ENCODE measurements at regions not wholly inside any gene's neighbourhood (a gene's known extent, or its start where the extent isn't known, plus 50 kb on each side); places are given as distances from the start of the nearest gene placed in this dataset.

DNA sequence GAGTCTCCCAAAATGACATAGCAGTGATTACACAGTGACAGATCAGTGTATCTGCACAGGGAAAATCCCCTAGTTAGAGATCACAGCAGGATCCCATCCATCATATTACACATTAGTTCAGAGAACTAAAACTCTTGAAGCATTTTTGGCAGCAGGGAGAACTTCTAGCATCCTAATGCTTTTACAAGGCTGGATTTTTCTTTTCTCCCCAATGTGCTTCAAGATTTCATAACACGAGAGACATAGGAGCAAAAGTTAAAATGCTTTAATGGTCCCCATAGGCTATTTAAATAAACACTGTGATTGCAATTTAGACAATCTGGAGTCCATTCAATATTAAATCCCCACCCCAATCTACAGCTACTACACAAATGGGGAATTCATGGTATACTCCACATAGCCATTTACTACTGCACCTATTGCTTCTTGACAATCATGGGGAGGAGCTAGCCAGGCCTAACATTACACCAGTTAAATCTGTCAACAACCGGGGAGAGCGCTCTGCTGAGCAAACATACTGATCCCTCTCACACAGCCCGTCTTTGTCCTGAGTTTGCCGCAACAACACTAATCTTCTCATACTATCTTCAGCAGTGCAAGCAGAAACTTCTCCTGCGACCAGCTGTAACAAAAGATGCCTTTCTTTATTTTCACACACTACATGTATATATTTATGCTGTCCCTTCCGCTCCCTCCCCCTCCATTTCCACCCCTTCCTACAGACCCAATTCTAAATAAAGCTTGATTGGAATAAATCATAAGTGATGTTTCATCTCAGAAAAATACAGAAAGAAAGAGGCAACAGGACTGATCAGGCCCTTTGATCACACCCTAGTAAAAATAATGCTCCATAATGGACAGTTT lies 120.3 kb upstream of the SOX5 start:
- peak; percentile 88 for DNase-seq

DNA sequence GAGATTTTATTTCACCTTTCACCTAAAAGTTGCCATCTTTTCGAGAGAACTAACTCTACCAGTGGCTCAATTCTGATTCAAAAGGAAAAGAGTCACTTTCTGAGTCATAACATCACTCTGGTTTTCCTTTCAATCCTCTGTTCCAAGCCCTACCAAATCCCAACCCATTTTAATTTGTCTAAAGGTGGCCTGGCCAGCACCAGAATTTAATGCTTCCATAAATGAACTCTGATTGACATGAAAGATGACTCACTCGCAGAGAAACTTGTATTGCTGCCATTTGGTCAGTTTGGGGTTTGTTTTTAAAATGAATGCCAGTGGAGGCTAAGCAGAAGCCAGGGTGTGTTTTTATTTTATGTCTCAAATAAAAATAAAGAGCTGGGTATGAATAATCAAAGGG lies 117.4 kb upstream of the SOX5 start:
- no peak for DNase-seq

DNA sequence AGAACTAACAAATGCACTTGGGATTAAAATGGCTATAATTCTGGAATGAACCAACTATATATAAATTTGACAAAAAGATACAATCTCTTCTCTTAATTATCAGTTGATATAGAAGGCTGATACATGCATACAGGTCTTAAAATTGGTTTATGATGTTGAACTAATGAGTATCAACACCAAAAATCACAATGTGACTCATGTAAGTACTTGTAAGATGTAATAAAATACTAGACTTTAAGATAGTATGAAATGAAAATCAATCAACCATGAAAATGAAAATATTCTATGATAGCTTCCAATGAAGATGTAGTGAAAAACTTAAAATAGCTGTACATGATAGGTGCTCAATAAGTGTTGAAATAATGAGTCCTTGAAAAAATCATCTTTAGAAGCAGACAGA lies 116.6 kb upstream of the SOX5 start:
- DNase-seq = no peak

DNA sequence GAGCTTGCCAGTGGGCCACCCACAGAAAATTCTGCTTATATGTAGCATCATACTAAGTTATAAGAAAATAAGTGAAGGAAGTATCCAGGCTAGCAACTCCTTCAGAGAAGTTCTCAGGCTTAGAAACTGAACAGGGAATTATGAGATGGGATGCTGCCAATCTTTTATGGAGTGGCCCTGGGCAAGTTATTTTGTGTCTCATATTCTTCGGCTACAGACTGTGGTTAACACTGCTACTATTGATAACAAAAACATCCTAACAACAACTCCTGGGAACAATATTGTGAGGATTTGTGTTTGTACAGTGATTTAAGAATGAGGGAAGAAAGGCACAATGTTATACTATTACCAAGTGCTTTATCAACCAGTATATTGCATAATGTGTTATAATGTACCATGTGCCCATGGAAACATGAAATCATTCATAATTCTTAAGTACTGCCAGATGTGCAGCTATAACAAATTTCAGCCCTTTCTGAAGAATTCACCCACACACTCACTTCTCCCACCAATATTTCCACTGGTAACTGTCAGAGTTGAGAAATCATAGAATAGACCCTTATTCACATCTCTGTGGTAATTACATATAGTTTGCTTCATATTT lies 113.3 kb upstream of the SOX5 start:
- no peak for DNase-seq

DNA sequence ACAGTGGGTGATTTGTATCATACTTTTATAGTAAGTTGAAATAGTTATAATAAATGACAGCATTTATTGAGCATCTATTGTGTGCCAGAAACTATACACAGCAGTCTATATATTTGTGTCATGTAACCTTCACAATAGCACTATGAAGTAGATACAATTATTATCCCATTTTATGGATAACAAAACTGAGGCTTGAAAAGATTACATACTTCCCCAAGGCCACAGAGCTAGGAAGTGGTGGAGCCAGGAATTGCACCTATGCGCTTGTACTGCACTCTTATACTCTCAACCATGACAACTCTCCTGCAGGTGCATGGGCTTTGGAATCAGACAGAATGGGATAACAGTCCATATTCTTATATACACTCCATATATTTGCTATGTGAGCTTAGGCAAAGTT lies 110.6 kb upstream of the SOX5 start:
- no peak for DNase-seq

DNA sequence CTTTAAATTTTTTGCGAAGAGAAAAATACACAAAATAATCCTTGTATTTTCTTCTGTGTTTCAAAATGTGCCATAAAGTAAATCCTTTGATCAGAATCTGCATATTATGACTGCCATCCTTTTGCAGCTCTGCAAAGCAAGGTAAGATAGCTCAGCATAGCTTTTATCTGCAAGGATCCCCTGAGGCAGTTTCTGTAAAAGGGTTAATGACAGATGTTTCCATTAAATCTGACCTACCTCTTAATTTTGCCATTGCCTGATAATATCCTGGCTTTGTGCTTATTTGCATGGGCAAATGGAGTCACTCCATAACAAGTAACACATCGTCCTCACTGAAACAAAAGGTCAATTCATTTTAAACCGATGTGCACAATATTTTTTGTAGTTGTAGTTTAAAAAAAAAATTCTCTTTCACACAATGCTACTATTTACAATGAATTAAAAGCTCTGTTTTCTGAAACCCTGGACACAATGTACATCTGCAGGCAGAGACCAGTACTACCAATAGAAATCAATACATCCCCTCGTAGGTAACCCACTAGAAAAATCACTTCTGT lies 108.5 kb upstream of the SOX5 start:
- DNase-seq = peak; percentile 24

DNA sequence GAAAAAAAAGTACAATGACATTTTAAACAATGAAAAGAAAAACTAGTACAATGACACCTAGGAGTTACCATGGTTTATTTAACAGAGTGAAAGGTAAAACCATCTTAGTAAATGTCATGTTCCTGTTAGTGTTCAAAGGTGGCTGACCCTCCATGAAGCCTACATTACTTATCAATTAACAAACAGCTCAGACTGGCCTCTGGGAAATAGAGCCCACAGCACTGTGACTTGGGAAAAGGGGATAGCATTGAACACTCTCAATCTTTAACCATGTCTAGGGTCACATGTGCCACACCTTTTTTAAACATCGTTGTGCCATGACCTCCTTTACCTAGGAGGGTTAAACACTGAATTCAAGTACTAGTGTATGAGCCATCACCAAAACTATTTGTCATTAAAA lies 106.3 kb upstream of the SOX5 start:
- DNase-seq = no peak

DNA sequence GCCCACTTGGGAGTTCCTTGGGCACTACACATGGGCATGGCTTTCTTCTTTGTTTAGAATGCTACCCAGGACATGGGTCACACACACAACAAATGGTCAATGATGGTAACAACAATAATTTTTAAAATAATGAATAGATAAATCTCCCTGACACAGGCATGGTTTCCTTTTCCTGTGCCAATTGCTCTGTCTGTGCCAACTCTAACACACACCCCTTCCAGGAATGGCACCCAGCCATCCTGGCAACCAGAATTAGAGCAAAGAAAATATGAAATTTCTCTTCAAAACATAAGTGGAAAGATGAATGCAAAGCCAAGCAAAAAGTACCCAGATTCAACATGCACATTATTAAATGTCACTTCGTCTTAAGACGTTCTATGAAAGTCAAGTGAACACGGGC lies 104.9 kb upstream of the SOX5 start:
- DNase-seq = no peak

DNA sequence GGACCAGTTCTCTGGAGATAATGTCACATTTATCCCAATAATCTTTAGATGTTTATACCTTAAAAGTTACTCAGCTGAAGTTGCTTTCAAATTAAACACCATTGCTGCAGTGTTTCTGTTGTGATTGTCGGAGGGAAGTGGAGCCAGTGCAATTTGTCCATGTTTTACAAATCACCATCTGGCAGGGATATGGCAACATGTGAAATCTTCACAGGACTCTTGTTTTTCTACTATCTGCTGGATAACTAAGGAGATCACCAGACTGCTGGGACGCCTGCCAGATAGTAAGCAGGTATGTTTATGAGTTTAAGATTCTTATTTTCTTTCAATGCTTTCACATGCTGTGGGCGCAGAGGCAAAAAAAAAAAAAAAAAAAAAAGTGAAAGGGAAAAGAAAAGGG lies 100.3 kb upstream of the SOX5 start:
- DNase-seq = no peak

DNA sequence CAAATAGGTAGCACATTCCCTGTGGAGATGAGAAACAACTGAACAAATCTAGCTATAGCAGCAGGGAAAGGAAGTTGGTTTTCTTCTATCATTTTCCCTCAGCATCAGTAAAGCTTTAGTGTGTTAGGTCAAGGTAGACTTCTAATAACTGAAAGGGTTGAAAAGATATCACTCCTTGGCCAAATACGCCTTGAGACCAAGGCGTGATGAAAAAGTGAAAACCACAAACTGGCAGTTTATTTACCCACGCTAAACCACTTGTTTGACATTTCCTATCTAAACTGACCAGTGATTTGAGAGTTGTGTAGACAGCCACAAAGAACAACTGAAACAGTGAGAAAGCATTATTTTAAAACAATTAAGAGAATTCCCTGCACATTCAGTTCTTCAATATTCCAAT lies 99.6 kb upstream of the SOX5 start:
- DNase-seq = no peak

DNA sequence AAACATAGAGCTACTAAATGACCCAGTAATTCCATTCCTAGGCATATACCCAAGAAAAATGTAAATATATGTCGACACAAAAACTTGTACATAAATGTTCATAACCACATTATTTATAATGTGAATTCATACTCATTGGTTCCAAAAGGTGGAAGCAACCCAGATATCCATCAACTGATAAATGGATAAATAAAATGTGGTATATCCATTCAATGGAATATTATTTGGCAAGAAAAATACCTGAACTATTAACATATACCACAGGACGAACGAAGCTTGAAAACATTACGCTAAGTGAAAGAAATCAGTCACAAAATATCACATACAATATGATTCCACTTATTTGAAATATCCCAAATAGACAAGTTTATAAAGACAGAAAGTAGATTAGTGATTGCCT lies 99.0 kb upstream of the SOX5 start:
- DNase-seq = no peak

DNA sequence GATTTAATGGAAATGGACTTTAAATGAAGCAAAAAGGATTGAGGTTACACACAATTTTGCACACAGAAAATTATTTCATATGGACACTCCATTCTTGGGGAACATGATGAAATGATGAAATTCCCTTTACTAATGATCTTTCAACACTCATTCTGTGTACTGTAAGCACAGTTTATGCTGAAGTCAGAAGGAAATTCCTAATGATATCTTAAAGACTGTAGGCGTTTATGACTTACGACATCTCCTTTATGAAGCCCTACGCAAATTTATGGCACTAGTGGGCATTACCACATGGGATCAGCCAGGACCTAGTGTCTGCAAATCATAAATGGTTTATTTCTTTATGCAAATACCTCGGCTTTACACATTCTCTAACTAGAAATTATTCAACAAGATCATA lies 97.9 kb upstream of the SOX5 start:
- no peak for DNase-seq

DNA sequence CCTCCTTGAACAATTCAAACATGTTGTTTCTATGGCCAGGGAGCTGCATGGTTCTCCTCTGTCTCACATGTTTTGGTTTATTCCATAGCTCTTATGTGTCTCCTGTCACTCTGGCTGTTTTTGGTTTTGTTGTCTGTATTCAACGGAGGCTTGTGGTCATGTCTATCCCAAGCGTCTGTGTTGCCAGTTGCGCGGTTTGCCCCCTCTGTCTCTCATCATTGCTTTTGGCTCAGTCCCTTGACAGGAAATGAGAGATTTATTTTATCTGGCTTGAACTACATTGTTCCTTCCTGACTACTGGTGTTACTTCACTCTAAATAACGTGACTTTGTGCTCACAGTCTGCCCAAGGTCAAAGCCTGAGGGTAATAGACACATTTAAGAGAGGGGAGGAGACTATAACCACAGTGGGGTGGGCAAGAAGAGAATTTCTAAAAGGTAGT lies 96.4 kb upstream of the SOX5 start:
- no peak for DNase-seq

DNA sequence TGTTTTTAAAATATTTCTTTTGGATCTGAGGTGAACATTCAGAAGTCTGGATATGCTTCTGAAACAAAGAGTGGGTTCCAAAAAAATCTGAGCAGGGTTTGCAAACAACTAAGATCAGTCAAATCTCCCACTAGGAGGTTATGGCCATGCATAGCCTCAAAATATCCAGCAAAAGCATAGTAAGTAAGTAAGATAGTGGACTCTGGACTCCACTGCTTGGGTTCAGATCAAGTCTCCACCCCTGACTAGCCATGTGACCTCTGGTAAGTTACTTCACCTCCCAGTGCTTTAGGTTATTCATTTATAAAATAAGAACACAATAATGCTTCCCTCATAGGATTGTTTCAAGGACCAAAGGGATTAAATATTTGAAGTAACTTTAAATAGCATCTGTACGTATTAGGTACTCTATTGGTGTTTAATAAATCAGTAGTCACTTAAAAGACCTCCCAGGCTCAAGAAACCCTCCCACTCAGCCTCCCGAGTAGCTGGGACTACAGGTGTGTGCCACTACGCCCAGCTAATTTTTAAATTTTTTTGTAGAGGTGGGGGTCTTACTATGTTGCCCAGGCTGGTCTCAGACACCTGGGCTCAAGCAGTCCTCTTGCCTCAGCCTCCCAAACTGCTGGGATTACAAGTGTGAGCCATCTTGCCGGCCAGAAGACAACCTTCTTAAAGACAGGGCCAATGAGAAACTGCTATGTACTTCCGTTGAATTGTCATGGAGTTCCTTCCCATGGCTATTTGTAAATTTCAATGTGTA lies 95.7 kb upstream of the SOX5 start:
- no peak for DNase-seq

DNA sequence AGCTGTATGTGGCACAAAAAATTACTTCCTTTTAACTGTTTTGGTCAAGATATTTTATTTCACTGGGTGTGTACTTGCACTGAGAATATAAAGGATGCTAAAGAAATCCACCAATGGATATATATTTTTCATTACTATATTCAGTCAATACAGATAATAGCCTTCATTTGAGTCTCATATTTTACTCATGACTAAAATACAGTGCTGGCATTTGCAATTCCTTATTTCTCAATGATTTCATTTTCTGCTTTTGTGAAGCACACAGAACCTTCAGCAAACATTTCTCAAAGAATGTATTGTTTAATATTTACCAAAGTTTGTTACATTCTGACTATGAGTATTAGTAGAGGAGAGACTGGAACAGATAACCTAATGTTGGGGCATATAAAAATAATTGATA lies 93.2 kb upstream of the SOX5 start:
- DNase-seq = no peak

DNA sequence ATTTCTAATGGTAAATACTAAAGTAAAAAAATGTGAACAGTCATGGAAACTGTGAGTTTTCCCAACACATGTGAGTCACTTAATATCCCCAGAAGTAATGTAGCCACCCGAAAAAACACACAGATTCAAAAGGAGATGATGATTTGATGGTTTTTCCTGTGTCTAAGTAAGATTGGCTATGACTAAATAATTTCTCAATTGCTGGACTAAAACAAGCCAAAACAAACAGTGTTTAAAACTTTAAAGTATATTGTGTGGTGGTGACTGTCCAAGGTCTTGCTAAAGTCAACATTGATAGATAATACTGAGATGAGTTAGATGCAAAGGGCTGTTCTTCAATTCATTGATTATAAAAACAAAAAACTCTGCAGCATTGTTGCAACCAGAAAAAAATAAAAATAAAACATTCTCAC lies 89.6 kb upstream of the SOX5 start:
- DNase-seq = no peak

DNA sequence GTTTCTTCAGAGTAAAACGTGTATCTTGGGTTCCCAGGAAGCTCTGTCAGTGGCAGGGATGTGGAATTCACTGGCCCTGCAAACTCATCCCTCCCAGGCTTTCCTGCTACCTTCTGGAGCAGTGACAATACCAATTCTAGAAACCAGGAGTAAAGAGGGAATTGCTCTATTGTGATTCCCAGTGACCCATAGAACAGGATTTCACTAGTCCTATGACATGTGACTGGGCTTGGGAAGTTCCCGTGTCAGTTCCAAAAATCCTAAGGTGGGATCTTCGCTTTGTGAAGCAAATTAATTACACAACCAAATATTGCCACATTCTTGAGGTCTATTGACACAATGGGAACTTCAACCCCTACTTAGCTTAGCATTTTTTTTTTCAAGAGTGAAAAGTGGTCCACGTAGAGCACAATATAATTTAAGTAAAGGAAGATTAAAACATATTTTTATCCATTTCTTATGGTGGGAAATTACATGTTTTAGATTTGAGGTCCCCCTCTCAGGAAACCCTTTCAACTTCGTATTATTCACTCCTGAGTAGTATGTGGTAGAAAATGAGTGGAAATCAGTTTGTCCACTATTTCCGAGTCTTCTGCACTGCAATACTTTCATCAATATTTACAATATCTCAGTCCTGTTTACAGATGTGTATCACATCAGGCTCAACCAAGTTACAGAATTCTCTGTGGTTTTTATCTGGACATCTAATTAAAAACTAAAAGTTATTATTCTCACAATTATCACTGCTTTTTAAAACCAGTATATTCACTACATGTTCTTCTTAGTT lies 88.9 kb upstream of the SOX5 start:
- DNase-seq = no peak

DNA sequence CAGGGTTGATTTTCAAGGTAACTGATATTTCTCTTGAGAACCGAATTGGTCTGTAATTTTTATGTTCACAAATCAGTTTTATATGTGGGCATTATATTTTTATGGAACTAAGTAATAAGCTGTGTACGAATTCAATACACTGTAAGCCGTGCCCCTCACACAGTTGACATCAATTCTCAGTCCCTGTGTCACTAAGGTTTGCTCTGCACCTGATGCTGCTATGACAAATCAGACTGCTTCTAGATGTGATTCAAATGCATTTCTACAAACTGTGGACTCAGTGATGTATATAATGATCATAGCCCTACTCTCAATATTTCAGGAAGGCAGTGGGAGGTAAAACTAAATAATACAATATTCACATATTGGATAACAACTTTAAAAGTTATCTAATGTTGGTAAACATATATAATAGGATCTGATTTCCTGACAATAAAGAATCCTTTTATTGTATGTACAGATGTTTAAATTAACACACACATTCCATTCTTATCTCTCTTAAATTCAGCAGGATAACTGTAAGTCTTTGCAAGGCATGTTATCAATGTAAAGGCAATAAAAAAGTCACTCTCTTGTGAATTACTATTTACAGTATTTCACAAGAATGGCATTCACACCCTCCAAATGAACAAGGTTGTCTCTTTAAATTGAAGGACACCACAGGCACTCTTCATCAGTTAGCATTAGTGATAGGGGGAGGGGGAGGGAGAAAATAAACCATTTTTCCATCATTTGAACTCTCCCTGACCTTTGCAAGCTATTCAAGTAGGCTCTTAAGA lies 87.2 kb upstream of the SOX5 start:
- DNase-seq = no peak

DNA sequence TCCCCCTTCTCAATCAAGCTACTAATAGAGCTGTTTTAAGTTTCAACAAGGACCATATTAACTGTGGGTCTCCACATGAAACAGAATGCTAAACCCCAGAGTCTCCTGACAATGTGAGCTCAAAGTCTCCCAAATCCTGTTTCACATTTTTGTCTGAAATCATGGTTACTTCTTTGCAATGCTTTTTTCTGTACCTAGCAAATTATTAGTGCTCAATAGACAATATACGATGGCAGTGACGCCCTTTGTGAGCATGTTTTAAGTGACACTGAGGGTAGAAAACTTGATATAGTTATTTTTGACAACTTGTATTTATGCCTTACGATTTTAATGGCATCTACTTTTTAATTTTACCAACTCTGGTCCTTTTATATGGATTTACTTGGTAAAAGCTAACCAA lies 85.4 kb upstream of the SOX5 start:
- DNase-seq = no peak

DNA sequence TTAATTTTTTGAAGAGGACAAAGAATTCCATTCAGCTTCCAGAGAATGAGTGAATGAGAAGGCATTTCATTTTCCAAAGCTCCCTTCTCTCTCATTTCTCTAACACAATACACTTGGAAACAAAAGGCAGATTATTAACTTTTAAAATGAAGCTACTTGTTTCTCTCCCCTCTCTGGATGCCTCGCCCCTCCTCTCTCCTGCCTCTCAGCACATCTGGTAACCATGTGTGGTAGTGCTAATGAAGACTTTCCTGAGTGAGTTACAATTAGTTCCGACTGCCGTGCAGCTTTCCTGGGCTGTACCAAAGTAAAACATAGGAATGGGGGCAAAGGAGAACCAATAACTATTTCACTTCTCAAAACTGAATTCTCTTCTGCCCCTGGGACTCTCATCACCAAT lies 84.7 kb upstream of the SOX5 start:
- DNase-seq = no peak

DNA sequence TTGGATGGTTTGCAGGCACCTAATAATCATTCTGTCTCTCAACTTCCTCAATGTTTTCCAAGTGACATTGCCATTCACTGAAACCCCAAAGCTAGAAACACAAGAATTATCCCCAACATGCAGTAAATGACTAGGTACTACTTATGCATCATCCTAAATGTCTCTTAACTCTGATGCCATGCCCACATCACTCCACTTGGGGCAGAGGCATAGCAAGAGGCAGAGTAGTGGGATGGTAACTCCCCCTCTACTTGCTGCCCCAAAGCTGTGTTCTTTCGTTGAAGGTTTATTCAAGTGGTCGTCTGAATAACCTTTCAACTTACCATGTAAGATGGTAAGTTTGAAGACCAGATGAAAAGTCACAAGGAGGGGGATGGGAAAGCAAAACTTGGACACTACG lies 77.9 kb upstream of the SOX5 start:
- DNase-seq = no peak

DNA sequence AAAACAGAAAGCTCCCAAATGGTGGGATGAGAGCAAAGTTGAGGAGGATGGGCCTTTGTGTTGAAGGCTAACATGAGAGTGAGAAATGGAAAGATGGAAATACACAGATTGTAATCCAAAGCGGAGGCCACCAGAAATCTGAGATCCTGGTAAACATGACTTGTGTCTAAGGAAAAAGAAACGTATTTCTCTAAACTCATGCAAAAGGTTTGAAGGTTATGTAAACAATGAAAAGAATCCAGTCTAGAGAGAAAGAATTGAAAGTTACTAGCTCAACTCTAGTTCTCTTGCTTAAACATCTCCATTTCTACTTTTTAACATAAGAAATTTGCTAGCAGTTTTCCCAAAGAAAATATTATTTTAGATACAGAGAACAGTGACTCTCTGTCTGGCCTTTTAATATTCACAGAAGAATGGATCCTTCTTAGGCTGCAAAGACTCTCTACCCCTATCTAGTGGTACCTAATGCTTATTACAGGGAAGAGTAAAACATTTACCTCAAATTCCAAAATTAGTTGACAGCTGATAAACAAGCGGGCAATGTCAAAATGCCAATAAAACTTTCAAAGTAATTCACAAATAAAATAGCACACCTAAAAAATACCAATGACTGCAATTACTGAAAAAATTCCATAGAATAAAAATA lies 75.8 kb upstream of the SOX5 start:
- peak; percentile 40 for DNase-seq
